ENCODE measurements at regions not wholly inside any gene's neighbourhood (a gene's known extent, or its start where the extent isn't known, plus 50 kb on each side); places are given as distances from the start of the nearest gene placed in this dataset.
A peak's percentile ranks its signal among the peaks of the same experiment; 100 is the strongest.

- DNase-seq (ENCODE audit: low spot score in 2 of 2) = no peak
- no peak for FAIRE-seq
These were observed 113.9 kb upstream of the PFKP start for GRCh38 chr10:2953495-2953894.

- FAIRE-seq (no peak), DNase-seq (ENCODE audit: low spot score in 2 of 2) (no peak)
These were observed 116.0 kb upstream of the PFKP start for GRCh38 chr10:2951235-2951835.

- FAIRE-seq (no peak), DNase-seq (ENCODE audit: low spot score in 2 of 2) (no peak)
These were observed 116.8 kb upstream of the PFKP start for GRCh38 chr10:2950546-2950945.

DNA sequence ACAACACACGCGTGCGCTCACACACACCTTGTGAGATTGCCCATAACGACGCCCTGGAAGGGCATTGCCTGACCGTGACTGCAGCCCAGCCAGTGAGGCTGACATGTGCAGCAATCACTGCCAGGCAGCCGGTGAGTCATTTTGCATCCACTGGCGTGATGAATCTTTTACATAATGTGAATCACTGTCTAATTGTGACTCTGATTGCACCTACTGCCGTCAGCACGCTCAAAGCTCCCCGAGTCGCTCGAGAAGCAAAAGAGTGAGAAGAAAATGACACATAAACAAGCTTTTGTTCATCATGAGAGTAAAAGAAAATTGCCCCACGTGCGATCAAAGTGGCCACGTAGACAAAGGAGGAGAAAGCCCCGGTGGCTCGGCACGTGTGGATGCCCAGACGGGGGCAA, 117.4 kb upstream of the PFKP start:
- no peak for FAIRE-seq
- DNase-seq (ENCODE audit: low spot score in 2 of 2) = no peak

GRCh38 chr10:2949221-2949947, 118.0 kb upstream of the PFKP start:
- FAIRE-seq (no peak), DNase-seq (ENCODE audit: low spot score in 2 of 2) (no peak)

GRCh38 chr10:2948127-2948854, 119.1 kb upstream of the PFKP start:
- FAIRE-seq (no peak), DNase-seq (ENCODE audit: low spot score in 2 of 2) (no peak)

DNA sequence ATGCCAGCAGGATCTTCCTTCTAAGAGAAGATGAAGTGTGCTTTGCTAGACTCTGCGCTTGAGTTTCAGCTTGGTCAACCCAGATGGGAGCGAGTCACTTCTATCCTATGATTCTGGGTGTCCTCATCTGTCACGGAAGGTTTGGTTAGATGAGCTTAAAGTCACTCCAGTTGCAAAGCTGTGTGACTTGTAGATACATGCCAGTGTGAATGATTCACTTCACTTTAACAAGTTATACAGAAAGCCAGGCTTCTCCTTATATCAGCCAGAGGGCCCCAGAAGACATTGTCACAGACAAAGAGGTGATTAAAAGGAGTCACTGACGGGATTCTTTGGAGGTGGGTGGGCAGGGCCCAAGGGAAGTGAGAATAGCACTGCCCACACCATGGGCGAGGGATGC, 122.6 kb upstream of the PFKP start:
- FAIRE-seq = no peak

DNA sequence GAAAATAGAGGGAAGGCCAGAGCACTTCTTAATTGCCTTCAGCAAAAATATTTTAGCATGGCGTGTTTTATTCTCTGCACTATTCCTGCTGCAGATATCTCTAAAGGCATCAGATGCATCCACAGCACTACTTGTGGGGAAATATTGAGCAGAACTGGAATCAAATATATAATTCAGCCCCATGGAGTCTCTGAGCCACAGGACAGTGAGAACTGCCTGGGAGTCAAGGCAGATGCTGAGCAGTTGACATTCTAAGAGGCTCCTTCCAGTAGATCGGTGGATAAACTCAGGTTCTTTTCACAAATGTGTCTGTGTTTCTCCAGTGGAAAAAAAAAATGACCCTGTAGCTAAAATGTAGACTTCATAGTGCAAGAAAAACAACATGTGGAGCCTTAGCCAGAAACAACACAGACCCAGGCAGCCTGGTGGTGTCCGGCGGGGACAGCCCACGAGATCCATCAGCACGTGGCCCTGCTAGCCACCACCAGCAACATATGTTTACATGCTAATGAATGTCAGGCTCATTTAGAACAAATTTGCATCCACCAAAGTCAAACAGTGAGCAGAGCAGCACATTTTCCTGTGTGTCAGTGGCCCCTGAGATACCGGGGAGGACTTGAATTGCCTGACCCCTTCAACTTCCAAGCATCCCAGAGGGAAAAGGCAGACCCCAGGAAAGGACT, 123.3 kb upstream of the PFKP start:
- DNase-seq (ENCODE audit: low spot score in 2 of 2) (no peak), FAIRE-seq (no peak)

More for the DNA sequence above, 122.6 kb upstream of the PFKP start:
- no peak for DNase-seq (ENCODE audit: low spot score in 2 of 2)

GRCh38 chr10:2942938-2943337, 124.4 kb upstream of the PFKP start:
- FAIRE-seq = no peak
- no peak for DNase-seq (ENCODE audit: low spot score in 2 of 2)

DNA sequence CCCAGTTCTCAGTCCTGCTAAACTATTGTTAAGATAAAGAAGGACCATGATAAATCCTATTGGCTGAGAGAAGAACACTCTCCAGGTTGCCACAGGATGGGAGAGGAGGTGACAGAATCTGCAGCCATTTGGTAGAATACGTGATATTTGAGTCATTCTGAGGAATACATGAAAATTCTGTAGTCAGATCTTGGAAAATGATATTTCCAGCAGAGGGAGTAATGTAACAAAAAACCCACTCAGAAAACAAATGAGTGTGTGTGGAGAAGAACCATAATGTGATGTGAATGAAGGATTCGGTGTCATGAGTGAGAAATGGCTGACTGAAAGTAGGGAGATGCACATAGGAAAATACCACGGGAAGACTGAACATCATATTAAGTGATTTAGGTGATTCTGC, 128.5 kb upstream of the PFKP start:
- FAIRE-seq (no peak), DNase-seq (ENCODE audit: low spot score in 2 of 2) (no peak)

GRCh38 chr10:2936816-2937215, 130.5 kb upstream of the PFKP start:
- no peak for FAIRE-seq
- DNase-seq (ENCODE audit: low spot score in 2 of 2) = no peak

- DNase-seq (ENCODE audit: low spot score in 2 of 2) (no peak), FAIRE-seq (no peak)
These were observed 131.5 kb upstream of the PFKP start for GRCh38 chr10:2935647-2936386.

DNA sequence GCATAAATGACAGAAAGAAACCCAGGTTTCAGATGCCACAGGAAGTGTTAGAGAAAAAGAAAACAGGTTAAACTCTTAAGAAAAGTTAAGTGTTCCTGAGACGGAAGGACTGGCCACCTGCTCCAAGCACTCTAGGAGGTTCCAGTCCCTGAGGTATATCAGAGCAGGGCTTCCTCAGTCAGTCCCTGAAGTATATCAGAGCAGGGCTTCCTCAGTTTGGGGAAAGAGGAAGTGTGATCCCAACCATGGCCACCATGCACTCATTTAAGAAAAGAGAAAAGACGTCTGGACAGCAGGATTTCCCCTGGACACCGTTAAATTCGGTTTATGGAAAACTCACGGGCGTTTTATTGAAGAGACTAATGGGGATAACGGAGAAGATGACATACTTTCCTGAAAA, 133.4 kb upstream of the PFKP start:
- FAIRE-seq = no peak
- no peak for DNase-seq (ENCODE audit: low spot score in 2 of 2)

DNA sequence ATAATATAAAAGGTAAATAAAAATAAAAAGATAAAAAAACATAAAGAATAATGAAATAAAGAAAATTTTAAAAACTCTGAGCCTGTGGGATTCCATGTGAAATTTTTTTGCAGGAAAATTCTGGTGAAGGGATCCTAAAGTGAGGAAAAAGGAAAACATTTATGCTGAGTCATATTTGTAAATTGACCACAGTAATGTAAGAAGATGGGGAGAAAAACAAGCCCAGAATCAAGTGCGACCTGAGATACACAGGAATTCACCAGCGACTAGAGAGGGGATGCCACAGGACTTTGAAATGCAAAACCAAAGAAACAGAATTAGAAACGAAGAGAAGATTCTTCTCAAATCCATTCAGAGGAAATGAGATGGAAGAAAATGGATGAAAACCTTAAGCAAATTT, 133.8 kb upstream of the PFKP start:
- DNase-seq (ENCODE audit: low spot score in 2 of 2) = no peak
- no peak for FAIRE-seq

DNA sequence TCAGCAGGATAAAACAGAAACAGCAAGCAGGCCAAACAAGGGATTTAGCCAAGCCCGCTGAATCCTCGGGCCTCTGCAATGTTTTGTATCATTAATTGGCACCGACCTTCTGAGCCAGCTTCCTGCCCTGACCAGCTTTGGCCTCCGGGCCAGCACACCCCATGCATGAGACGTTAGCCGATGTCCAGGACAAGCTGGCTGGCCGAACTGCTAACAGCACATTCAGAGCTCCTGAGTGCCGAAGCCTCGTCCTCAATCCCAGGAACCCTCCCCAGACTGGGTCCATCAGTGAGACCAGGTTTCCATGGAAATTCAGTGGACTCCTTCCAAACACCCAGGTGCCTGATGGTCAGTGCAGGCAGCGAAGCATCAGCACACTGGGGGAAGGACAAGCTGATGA, 134.3 kb upstream of the PFKP start:
- DNase-seq (ENCODE audit: low spot score in 2 of 2) (no peak), FAIRE-seq (no peak)

- no peak for DNase-seq (ENCODE audit: low spot score in 2 of 2)
- no peak for FAIRE-seq
These were observed 137.7 kb upstream of the PFKP start for GRCh38 chr10:2929480-2930258.

GRCh38 chr10:2927958-2928840, 139.1 kb upstream of the PFKP start:
- no peak for FAIRE-seq
- peak; percentile 48 to 76 for DNase-seq (ENCODE audit: low spot score in 2 of 2)

DNA sequence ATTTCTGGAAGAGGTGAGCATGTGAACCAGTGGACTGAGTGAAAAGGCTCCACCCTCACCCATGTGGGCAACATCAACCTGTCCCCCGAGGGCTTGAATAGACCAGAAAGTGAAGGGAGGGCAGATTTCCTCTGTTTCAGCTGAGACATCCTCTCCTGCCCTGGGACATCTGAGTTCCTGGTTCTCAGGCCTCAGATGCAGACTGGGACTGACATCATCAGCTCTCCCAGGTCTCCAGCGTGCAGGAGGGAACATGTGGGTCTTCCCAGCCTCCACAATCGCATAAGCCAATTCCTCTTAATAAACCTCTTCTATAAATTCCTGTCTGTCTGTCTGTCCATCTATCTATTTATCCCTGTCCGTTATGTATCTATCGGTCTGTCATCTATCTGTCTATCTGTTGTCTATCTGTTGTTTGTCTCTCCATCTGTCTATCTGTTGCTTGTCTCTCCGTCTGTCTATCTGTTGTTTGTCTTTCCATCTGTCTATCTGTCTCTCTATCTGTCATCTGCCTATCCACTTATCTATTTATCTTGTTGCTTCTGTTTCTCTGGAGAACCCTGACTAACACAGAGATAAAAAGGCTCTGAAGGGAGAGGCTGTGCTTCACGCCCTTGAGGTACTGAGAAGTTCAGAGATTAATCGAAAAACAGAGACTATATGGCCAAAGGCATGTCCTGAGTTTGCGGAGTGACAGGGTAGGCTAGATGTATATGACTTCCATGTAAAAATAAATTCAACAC, 140.3 kb upstream of the PFKP start:
- DNase-seq (ENCODE audit: low spot score in 2 of 2) (no peak), FAIRE-seq (no peak)

Measured in frontal cortex (tissue), 3 donors.